HEK293T (cell line): ENCODE measurements at regions not wholly inside any gene's neighbourhood (a gene's known extent, or its start where the extent isn't known, plus 50 kb on each side); places are given as distances from the start of the nearest gene placed in this dataset.

Experiments used
- ARNT ChIP-seq: fragments of 450-650 bp; IDR thresholded peaks from 2 replicates; pipeline ENCODE4 v1.6.1; 2017; ENCODE audit warnings: mild to moderate bottlenecking
- BHLHE40 ChIP-seq: fragments of 450-650 bp; IDR thresholded peaks from 2 replicates; pipeline ENCODE4 v1.6.1; 2016; ENCODE audit warnings: mild to moderate bottlenecking, moderate library complexity, borderline replicate concordance
- ELF4 ChIP-seq: fragments of 450-650 bp; IDR thresholded peaks from 2 replicates; pipeline ENCODE4 v1.6.1; 2017; ENCODE audit warnings: antibody characterized with exemption
- FOXA1 ChIP-seq: fragments of 450-650 bp; IDR thresholded peaks from 2 replicates; pipeline ENCODE4 v1.6.1; 2016; ENCODE audit warnings: mild to moderate bottlenecking
- FOXM1 ChIP-seq: fragments of 450-650 bp; IDR thresholded peaks from 2 replicates; pipeline ENCODE4 v1.6.1; 2017; ENCODE audit warnings: mild to moderate bottlenecking, borderline replicate concordance
- HDGF ChIP-seq: fragments of 450-650 bp; IDR thresholded peaks from 2 replicates; pipeline ENCODE4 v1.6.1; 2017; ENCODE audit warnings: antibody characterized with exemption, borderline replicate concordance
- LEF1 ChIP-seq: fragments of 450-650 bp; IDR thresholded peaks from 2 replicates; pipeline ENCODE4 v1.6.1; 2017; ENCODE audit warnings: mild to moderate bottlenecking, borderline replicate concordance
- SP1 ChIP-seq: fragments of 450-650 bp; IDR thresholded peaks from 2 replicates; pipeline ENCODE4 v1.6.1; 2017
- SUZ12 ChIP-seq: fragments of 450-650 bp; IDR thresholded peaks from 2 replicates; pipeline ENCODE4 v1.6.1; 2016; ENCODE audit warnings: mild to moderate bottlenecking
- ZNF384 ChIP-seq: fragments of 450-650 bp; IDR thresholded peaks from 2 replicates; pipeline ENCODE4 v1.6.1; 2016

DNA sequence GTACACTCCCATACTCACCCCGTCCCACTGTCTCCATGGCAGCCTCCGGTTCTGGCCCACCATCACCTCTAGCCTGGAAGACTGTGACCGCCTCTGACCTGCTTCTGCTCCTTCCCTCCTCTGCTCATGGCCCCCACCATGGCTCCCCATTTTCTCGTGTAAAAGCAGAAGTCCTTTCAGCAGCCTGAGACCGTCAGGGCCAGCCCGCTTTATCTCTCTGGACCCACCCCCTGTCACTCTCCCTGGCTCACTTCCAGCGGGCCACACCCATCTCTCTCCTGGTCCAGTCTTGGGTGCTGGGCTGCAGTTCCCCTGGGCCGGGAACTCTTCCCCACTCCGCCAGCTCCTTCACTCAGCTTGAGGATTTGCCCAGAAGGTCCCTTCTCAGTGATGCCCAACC, 96.0 kb upstream of the RUFY1 start:
- TF ChIP-seq ELF4 = no peak
- TF ChIP-seq SUZ12 = no peak
- TF ChIP-seq BHLHE40 = no peak
- TF ChIP-seq ZNF384 = no peak
- TF ChIP-seq FOXM1 = no peak
- TF ChIP-seq ARNT = no peak
- no peak for TF ChIP-seq FOXA1
- TF ChIP-seq SP1 = no peak
- TF ChIP-seq LEF1 = no peak
- no peak for TF ChIP-seq HDGF
